ENCODE measurements at regions not wholly inside any gene's neighbourhood (a gene's known extent, or its start where the extent isn't known, plus 50 kb on each side); places are given as distances from the start of the nearest gene placed in this dataset.

GRCh38 chr9:7240569-7241311 lies 483.0 kb downstream of the KDM4C start:
- no peaks in the 10 kb centered on the region for H3K9me3 Mint-ChIP-seq (ENCODE audit: unreplicated experiment)
- no peaks in the 10 kb centered on the region for H3K36me3 Mint-ChIP-seq (ENCODE audit: unreplicated experiment)
- no peak overlapping the region for H3K27ac Mint-ChIP-seq (ENCODE audit: unreplicated experiment)
- no peaks in the 10 kb centered on the region for H3K4me1 Mint-ChIP-seq (ENCODE audit: low read depth, unreplicated experiment)
- H3K27me3 Mint-ChIP-seq (ENCODE audit: unreplicated experiment) = no peaks in the 10 kb centered on the region
- no peak for DNase-seq
- no peak for TF ChIP-seq CTCF (IDR thresholded peaks at IDR 0.05; ENCODE audit: partially characterized antibody, unreplicated experiment)
- H3K4me3 Mint-ChIP-seq (ENCODE audit: unreplicated experiment) = no peak overlapping the region

DNA sequence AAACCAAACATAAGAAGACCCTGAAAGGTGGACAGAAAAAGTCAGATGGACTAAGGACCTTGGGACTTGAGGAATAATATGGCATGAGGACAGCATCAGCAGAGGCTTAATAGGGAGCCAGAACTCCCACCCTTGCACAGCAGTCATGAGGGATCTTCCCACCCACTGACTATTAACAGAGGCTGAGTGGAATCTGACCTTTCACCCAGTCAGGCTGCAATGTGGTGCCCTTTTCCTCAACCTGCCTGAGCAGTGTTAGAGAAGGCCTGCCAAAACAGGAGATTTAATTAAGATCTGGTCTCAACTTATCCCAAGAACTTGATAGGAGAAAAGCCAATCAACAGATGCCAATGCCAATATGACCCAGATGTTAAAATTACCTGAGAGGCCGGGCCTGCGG lies 481.9 kb downstream of the KDM4C start:
- Mint-ChIP-seq H3K9me3 (ENCODE audit: unreplicated experiment) (no peaks in the 10 kb centered on the region), H3K4me1 (ENCODE audit: low read depth, unreplicated experiment) (no peaks in the 10 kb centered on the region), H3K36me3 (ENCODE audit: unreplicated experiment) (no peaks in the 10 kb centered on the region), H3K27me3 (ENCODE audit: unreplicated experiment) (peaks cover 2% of the 10 kb centered on the region), H3K4me3 (ENCODE audit: unreplicated experiment) (no peak overlapping the region), H3K27ac (ENCODE audit: unreplicated experiment) (no peak overlapping the region)
- no peak for DNase-seq
- TF ChIP-seq CTCF (IDR thresholded peaks at IDR 0.05; ENCODE audit: partially characterized antibody, unreplicated experiment) = no peak

DNA sequence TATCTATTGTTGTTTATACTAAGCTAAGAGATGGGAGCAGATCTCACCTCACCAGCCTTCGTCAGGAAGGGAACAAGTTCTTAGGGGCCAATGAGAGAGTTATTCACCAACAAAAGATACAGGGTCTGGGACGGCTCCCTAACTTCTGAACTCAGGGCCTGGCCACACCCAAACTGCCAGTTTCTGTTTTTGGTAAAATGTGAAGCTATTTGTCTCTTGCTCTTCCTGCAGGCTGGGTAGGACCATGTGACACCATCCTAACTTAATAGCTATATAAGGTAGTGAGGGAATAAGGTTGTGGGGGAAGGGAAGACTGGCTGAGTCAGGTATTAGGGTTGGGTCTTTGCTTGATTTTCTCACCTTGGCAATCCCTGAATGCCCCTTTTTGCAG lies 480.5 kb downstream of the KDM4C start:
- Mint-ChIP-seq H3K4me3 (ENCODE audit: unreplicated experiment) (no peak overlapping the region), H3K27me3 (ENCODE audit: unreplicated experiment) (peaks cover 2% of the 10 kb centered on the region), H3K4me1 (ENCODE audit: low read depth, unreplicated experiment) (no peaks in the 10 kb centered on the region), H3K27ac (ENCODE audit: unreplicated experiment) (no peak overlapping the region), H3K9me3 (ENCODE audit: unreplicated experiment) (no peaks in the 10 kb centered on the region), H3K36me3 (ENCODE audit: unreplicated experiment) (no peaks in the 10 kb centered on the region)
- no peak for DNase-seq
- no peak for TF ChIP-seq CTCF (IDR thresholded peaks at IDR 0.05; ENCODE audit: partially characterized antibody, unreplicated experiment)

- H3K9me3 Mint-ChIP-seq (ENCODE audit: unreplicated experiment) = no peaks in the 10 kb centered on the region
- H3K27ac Mint-ChIP-seq (ENCODE audit: unreplicated experiment) = no peak overlapping the region
- TF ChIP-seq CTCF (IDR thresholded peaks at IDR 0.05; ENCODE audit: partially characterized antibody, unreplicated experiment) = no peak
Measured at GRCh38 chr9:7237473-7238246, 479.9 kb downstream of the KDM4C start.

GRCh38 chr9:7236186-7236585 lies 478.4 kb downstream of the KDM4C start:
- no peak overlapping the region for H3K27ac Mint-ChIP-seq (ENCODE audit: unreplicated experiment)
- no peak for TF ChIP-seq CTCF (IDR thresholded peaks at IDR 0.05; ENCODE audit: partially characterized antibody, unreplicated experiment)
- no peak for DNase-seq
- H3K4me1 Mint-ChIP-seq (ENCODE audit: low read depth, unreplicated experiment) = no peaks in the 10 kb centered on the region
- no peaks in the 10 kb centered on the region for H3K9me3 Mint-ChIP-seq (ENCODE audit: unreplicated experiment)
- no peak overlapping the region for H3K4me3 Mint-ChIP-seq (ENCODE audit: unreplicated experiment)
- H3K27me3 Mint-ChIP-seq (ENCODE audit: unreplicated experiment) = peaks cover 2% of the 10 kb centered on the region
- no peaks in the 10 kb centered on the region for H3K36me3 Mint-ChIP-seq (ENCODE audit: unreplicated experiment)

More at GRCh38 chr9:7237473-7238246, 479.9 kb downstream of the KDM4C start:
- Mint-ChIP-seq H3K36me3 (ENCODE audit: unreplicated experiment) (no peaks in the 10 kb centered on the region), H3K4me1 (ENCODE audit: low read depth, unreplicated experiment) (no peaks in the 10 kb centered on the region), H3K4me3 (ENCODE audit: unreplicated experiment) (no peak overlapping the region), H3K27me3 (ENCODE audit: unreplicated experiment) (peaks cover 2% of the 10 kb centered on the region)
- no peak for DNase-seq

Data from glutamatergic neuron (in vitro differentiated cells).